Activated CD8-positive, alpha-beta memory T cell treated with anti-CD3 and anti-CD28 coated beads for 1 hour (primary cell): ENCODE measurements at regions not wholly inside any gene's neighbourhood (a gene's known extent, or its start where the extent isn't known, plus 50 kb on each side); places are given as distances from the start of the nearest gene placed in this dataset.

Experiments used
- DNase-seq, 2 donors: peaks; one replicate each; pipeline ENCODE4 v3.0.0-alpha.2; 2020; ENCODE audit warnings: low read depth in 1 of 2; ENCODE audit errors: extremely low read depth in 1 of 2

GRCh38 chr10:28481968-28482367 lies 51.0 kb upstream of the WAC start:
- no peak for DNase-seq
